NB4 (cell line): ENCODE measurements at regions not wholly inside any gene's neighbourhood (a gene's known extent, or its start where the extent isn't known, plus 50 kb on each side); places are given as distances from the start of the nearest gene placed in this dataset.

Experiments used
- DNase-seq: peaks from one replicate; pipeline ENCODE4 v3.0.0; 2010; ENCODE audit warnings: low read depth
- H3K4me3 ChIP-seq: one replicate; pipeline ENCODE4 v1.5.1; 2011; ENCODE audit warnings: mild to moderate bottlenecking, low read depth, low read length, moderate library complexity
- CTCF ChIP-seq: IDR thresholded peaks from one replicate; pipeline ENCODE4 v1.5.1; 2012; ENCODE audit warnings: low read depth, low read length
- MAX ChIP-seq: IDR thresholded peaks from 2 replicates; pipeline ENCODE4 v1.6.1; 2011; ENCODE audit warnings: low read depth, low read length
- MYC ChIP-seq: IDR thresholded peaks from 2 replicates; pipeline ENCODE4 v1.6.1; 2011; ENCODE audit warnings: low read depth, low read length
- POLR2A ChIP-seq: IDR thresholded peaks from 2 replicates; pipeline ENCODE4 v1.6.1; 2011; ENCODE audit warnings: mild to moderate bottlenecking; ENCODE audit not compliant: insufficient read length; ENCODE audit errors: extremely low read depth

DNA sequence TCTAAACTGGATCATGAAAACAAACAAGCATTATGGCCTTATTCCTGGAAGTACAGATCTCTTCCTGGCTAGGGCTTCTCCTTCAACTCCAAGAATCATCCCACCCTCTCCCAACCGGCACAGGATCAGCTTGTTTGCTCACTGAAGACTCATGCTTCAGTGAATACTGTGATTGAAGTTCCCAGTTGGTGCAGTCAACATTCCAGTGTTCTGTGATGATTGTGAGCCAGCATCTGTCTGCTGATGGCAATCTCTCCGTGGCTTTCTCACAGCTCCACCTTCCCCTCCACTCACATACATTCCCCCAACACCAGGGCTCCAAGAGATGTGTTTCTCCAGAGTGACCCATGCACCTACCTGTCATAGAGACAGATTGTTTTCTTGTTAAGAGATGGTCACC, 421.3 kb upstream of the BTBD3 start:
- H3K4me3 ChIP-seq, result no peak overlapping the region
- no peak for DNase-seq
- no peak for TF ChIP-seq MYC
- TF ChIP-seq MAX, result no peak
- TF ChIP-seq CTCF, result no peak

DNA sequence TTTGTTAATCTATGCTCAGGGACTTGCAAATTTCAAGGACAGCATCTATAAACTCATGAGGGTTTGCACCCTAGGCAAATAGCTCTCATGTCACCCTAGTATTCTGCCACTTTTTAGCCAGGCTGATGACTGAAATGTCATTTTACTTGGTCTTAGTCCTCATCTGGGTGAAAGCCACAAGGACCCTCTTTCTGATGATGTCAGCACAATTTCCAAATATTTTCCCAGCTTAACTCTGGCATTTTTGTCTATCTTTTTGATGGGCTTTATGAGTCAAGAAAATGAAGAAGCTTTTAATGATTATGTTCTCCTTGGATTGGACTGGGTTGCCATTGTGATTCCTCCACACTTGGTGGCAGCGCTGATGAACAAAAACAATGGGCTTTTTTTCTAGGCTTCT, 420.1 kb upstream of the BTBD3 start:
- DNase-seq, result no peak

GRCh38 chr20:11499101-11499634, 418.5 kb upstream of the BTBD3 start:
- H3K4me3 ChIP-seq, result no peak overlapping the region
- TF ChIP-seq CTCF (no peak), MYC (no peak), POLR2A (no peak), MAX (no peak)
- DNase-seq, result no peak

More for the DNA sequence above, 420.1 kb upstream of the BTBD3 start:
- no peak overlapping the region for H3K4me3 ChIP-seq
- TF ChIP-seq MYC, result no peak
- no peak for TF ChIP-seq POLR2A
- no peak for TF ChIP-seq MAX
- TF ChIP-seq CTCF, result no peak

DNA sequence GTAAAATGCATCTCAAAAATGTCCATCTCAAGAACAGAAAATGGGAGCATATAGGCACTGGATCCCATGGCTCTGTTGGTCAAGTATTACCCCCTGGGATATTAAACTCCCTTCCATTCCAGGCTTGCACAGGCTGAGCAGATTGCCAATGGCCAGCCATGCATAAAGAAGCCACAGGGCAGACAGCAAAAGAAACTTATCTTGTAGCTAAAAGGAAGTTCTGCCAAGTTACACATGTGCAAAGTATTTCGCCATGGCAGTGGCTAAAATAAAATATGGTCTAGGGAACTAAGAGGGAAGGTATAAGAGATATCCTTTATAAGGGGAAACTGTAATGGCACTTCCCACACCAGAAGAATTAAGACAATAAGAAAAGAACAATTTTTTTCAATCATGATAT, 415.6 kb upstream of the BTBD3 start:
- DNase-seq, result peak; percentile 22
- no peak for TF ChIP-seq MYC
- no peak for TF ChIP-seq CTCF
- no peak for TF ChIP-seq POLR2A
- no peak for TF ChIP-seq MAX
- H3K4me3 ChIP-seq, result no peak overlapping the region

DNA sequence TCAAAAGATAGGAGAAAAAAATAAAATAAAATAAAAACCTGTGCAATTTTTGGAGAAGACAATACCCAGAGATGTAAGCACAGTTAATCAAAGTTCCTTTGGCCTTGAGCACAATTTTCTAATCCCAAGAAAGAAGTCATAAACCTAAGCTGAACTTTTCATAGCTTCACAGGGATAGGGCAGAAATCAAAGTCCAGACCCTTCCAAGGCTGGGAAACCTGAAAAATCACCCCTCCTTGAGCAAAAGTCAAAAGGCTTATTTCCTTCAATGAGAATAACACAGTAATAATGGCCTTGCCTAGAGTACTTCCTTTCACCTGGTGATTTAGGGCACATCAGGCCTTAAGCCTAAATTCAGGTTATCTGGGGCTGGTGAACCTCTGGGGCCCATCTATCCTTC, 415.0 kb upstream of the BTBD3 start:
- no peak for DNase-seq
- TF ChIP-seq MAX (no peak), POLR2A (no peak), MYC (no peak), CTCF (no peak)
- no peak overlapping the region for H3K4me3 ChIP-seq

- DNase-seq, result no peak
- TF ChIP-seq MAX (no peak), CTCF (no peak), POLR2A (no peak), MYC (no peak)
- no peak overlapping the region for H3K4me3 ChIP-seq
Observed at GRCh38 chr20:11509776-11510175, 407.9 kb upstream of the BTBD3 start.
